ENCODE measurements at regions not wholly inside any gene's neighbourhood (a gene's known extent, or its start where the extent isn't known, plus 50 kb on each side); places are given as distances from the start of the nearest gene placed in this dataset.

DNA sequence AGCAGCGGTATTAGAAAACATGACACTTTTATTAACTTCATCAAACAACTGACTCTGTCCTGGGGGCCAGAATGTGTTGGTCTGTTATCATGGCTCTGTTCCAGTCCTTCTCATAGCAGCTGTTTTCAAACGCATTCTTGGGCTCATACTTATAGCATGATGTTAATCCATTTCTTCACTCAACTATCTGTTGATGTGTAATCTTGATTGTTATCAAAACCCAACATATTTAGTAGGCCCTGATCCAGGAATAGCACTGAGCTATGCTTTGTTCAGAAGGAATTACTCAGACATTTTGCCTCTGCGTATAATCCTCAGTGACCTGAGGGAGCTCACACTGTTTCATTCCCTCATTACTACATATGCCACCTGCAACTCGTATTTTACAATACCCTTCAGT is 315.9 kb downstream of the BMP4 start:
- no peak for DNase-seq
- WGBS, 2 experiments (ENCODE audit: insufficient coverage in 1 of 2, insufficient read length in 1 of 2): 85 to 100% methylated on average over 2 to 4 of the region's 4 CpGs

DNA sequence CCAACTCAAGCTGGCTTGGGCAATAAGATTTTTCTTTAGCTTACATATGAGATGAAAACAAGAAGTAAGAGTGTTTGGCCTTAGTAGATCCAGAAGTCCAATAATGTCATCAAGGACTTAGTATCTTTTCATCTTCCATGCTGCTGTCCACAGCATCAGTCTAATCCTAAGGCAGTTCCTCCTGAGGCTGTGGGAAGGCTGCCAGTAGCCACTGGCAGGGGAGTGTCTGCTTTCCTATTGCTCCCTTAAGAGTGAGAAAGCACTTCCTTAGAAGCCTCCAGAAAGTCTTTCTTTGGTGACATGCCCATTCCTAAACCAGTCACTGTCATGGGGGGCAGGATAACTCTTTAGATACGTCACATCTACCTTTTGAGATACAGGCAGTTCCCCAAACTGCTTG is 317.7 kb downstream of the BMP4 start:
- Mint-ChIP-seq H3K4me1 (peaks cover 5% of the 10 kb centered on the region), H3K36me3 (ENCODE audit: low read depth) (no peaks in the 10 kb centered on the region), H3K9me3 (peaks cover 7% of the 10 kb centered on the region), H3K27me3 (ENCODE audit: insufficient read depth) (no peaks in the 10 kb centered on the region), H3K27ac (no peak overlapping the region), H3K4me3 (no peak overlapping the region)
- 93% methylated on average over 1 of the region's 1 CpG; no CpG with 5 or more reads in 1 of the 2 experiments for WGBS, 2 experiments (ENCODE audit: insufficient coverage in 1 of 2, insufficient read length in 1 of 2)
- peaks cover 8% of the 10 kb centered on the region for H3K9me3 ChIP-seq (ENCODE audit: control insufficient read depth, low read length)
- peaks cover 2% of the 10 kb centered on the region for H3K4me1 ChIP-seq (ENCODE audit: control insufficient read depth, insufficient read depth, low read length)
- H3K27me3 ChIP-seq (ENCODE audit: control insufficient read depth, insufficient read depth, low read length, poor library complexity, severe bottlenecking): no peaks in the 10 kb centered on the region
- no peak overlapping the region for H3K9ac ChIP-seq (ENCODE audit: extremely low read depth, low read length, poor library complexity, severe bottlenecking)
- H3K36me3 ChIP-seq (ENCODE audit: control insufficient read depth, insufficient read depth, low read length): no peaks in the 10 kb centered on the region
- TF ChIP-seq, protein P1, sequence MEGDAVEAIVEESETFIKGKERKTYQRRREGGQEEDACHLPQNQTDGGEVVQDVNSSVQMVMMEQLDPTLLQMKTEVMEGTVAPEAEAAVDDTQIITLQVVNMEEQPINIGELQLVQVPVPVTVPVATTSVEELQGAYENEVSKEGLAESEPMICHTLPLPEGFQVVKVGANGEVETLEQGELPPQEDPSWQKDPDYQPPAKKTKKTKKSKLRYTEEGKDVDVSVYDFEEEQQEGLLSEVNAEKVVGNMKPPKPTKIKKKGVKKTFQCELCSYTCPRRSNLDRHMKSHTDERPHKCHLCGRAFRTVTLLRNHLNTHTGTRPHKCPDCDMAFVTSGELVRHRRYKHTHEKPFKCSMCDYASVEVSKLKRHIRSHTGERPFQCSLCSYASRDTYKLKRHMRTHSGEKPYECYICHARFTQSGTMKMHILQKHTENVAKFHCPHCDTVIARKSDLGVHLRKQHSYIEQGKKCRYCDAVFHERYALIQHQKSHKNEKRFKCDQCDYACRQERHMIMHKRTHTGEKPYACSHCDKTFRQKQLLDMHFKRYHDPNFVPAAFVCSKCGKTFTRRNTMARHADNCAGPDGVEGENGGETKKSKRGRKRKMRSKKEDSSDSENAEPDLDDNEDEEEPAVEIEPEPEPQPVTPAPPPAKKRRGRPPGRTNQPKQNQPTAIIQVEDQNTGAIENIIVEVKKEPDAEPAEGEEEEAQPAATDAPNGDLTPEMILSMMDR (conservative IDR thresholded peaks at IDR 0.05): no peak
- no peak for DNase-seq
- no peak overlapping the region for H3K4me3 ChIP-seq (ENCODE audit: low read length)
- no peak overlapping the region for H3K27ac ChIP-seq (ENCODE audit: low read depth, low read length)

More for the DNA sequence above, 315.9 kb downstream of the BMP4 start:
- Mint-ChIP-seq H3K4me1 (peaks cover 5% of the 10 kb centered on the region), H3K9me3 (peaks cover 7% of the 10 kb centered on the region), H3K4me3 (no peak overlapping the region), H3K27ac (no peak overlapping the region), H3K36me3 (ENCODE audit: low read depth) (no peaks in the 10 kb centered on the region), H3K27me3 (ENCODE audit: insufficient read depth) (no peaks in the 10 kb centered on the region)
- H3K27me3 ChIP-seq (ENCODE audit: control insufficient read depth, insufficient read depth, low read length, poor library complexity, severe bottlenecking): no peaks in the 10 kb centered on the region
- no peak overlapping the region for H3K27ac ChIP-seq (ENCODE audit: low read depth, low read length)
- H3K4me1 ChIP-seq (ENCODE audit: control insufficient read depth, insufficient read depth, low read length): peaks cover 2% of the 10 kb centered on the region
- H3K36me3 ChIP-seq (ENCODE audit: control insufficient read depth, insufficient read depth, low read length): no peaks in the 10 kb centered on the region
- TF ChIP-seq, protein P1 (conservative IDR thresholded peaks at IDR 0.05): no peak
- no peak overlapping the region for H3K9ac ChIP-seq (ENCODE audit: extremely low read depth, low read length, poor library complexity, severe bottlenecking)
- no peak overlapping the region for H3K4me3 ChIP-seq (ENCODE audit: low read length)
- peaks cover 8% of the 10 kb centered on the region for H3K9me3 ChIP-seq (ENCODE audit: control insufficient read depth, low read length)

DNA sequence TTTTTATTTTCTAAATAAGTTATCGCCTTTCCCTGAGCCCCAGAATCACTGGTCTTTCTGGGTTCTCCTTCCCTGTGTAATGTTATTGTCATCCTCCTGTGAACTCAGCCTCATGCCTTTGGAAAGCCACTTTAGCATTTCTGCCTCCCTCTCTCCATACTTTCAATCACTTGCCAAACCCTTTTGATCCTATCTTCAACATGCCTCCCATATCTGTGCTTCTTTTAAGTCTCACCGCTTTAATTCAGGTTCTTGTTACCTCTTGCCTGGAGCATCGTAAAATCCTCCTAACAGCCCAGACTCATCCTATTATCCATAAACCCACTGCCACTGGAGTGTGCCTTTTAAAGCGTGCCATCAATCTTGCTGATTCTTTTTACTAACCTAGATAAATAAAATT is 321.8 kb downstream of the BMP4 start:
- no peak overlapping the region for H3K27ac ChIP-seq (ENCODE audit: low read depth, low read length)
- no peaks in the 10 kb centered on the region for H3K36me3 Mint-ChIP-seq (ENCODE audit: low read depth)
- 89 to 100% methylated on average over 3 to 4 of the region's 4 CpGs for WGBS, 2 experiments (ENCODE audit: insufficient coverage in 1 of 2, insufficient read length in 1 of 2)
- H3K27me3 Mint-ChIP-seq (ENCODE audit: insufficient read depth): no peaks in the 10 kb centered on the region
- H3K27ac Mint-ChIP-seq: no peak overlapping the region
- TF ChIP-seq, protein P1 (conservative IDR thresholded peaks at IDR 0.05): no peak
- H3K4me1 Mint-ChIP-seq: peaks cover 5% of the 10 kb centered on the region
- H3K4me3 ChIP-seq (ENCODE audit: low read length): no peak overlapping the region
- no peak for DNase-seq
- no peaks in the 10 kb centered on the region for H3K9me3 ChIP-seq (ENCODE audit: control insufficient read depth, low read length)
- no peak overlapping the region for H3K9ac ChIP-seq (ENCODE audit: extremely low read depth, low read length, poor library complexity, severe bottlenecking)
- H3K36me3 ChIP-seq (ENCODE audit: control insufficient read depth, insufficient read depth, low read length): no peaks in the 10 kb centered on the region
- H3K27me3 ChIP-seq (ENCODE audit: control insufficient read depth, insufficient read depth, low read length, poor library complexity, severe bottlenecking): no peaks in the 10 kb centered on the region
- no peak overlapping the region for H3K4me3 Mint-ChIP-seq
- peaks cover 2% of the 10 kb centered on the region for H3K4me1 ChIP-seq (ENCODE audit: control insufficient read depth, insufficient read depth, low read length)
- H3K9me3 Mint-ChIP-seq: no peaks in the 10 kb centered on the region
